ENCODE measurements at regions not wholly inside any gene's neighbourhood (a gene's known extent, or its start where the extent isn't known, plus 50 kb on each side); places are given as distances from the start of the nearest gene placed in this dataset.

- DNase-seq (ENCODE audit: low read depth in 2 of 2), result peak in 1 of 2 donors; percentile 26
- Histone ChIP-seq H3K27me3 (ENCODE audit: control insufficient read depth, insufficient read depth, low read length) (no peaks in the 10 kb centered on the region), H3K27ac (ENCODE audit: insufficient read depth, low read length) (no peak overlapping the region), H3K4me3 (replicated peaks in 1 of 4; ENCODE audit: control extremely low read depth in 1 of 4, insufficient read depth in 1 of 4, low read depth in 3 of 4, low read length in 4 of 4) (no peak overlapping the region), H3K4me1 (ENCODE audit: control insufficient read depth, extremely low read depth, insufficient read depth, low read length) (no peaks in the 10 kb centered on the region), H3K4me2 (ENCODE audit: extremely low read depth, insufficient read depth, low read length) (no peak overlapping the region), H3K36me3 (ENCODE audit: control insufficient read depth, insufficient read depth, low read length) (no peaks in the 10 kb centered on the region), H3K9ac (ENCODE audit: insufficient read depth, low read length) (no peak overlapping the region), H4K20me1 (ENCODE audit: control insufficient read depth, extremely low read depth, insufficient read depth, low read length) (no peaks in the 10 kb centered on the region), H3K79me2 (ENCODE audit: control insufficient read depth, insufficient read depth, low read length) (no peaks in the 10 kb centered on the region), H3K9me3 (ENCODE audit: control insufficient read depth, insufficient read depth, low read depth, low read length) (no peaks in the 10 kb centered on the region), H2AFZ (ENCODE audit: low read length) (no peak overlapping the region)
- TF ChIP-seq EZH2 (IDR thresholded peaks at IDR 0.05; ENCODE audit: low read length, missing control alignments), result no peak
These were observed 81.3 kb upstream of the ITGA6 start for GRCh38 chr2:172345956-172346555.

- H2AFZ ChIP-seq (ENCODE audit: low read length), result no peak overlapping the region
- H3K27ac ChIP-seq (ENCODE audit: insufficient read depth, low read length), result no peak overlapping the region
- H3K4me1 ChIP-seq (ENCODE audit: control insufficient read depth, extremely low read depth, insufficient read depth, low read length), result no peaks in the 10 kb centered on the region
- H3K4me3 ChIP-seq (replicated peaks in 1 of 4; ENCODE audit: control extremely low read depth in 1 of 4, insufficient read depth in 1 of 4, low read depth in 3 of 4, low read length in 4 of 4), result no peak overlapping the region
- H3K79me2 ChIP-seq (ENCODE audit: control insufficient read depth, insufficient read depth, low read length), result no peaks in the 10 kb centered on the region
- TF ChIP-seq CTCF (conservative IDR thresholded peaks at IDR 0.05 in 1 of 2, IDR thresholded peaks at IDR 0.05 in 1 of 2; ENCODE audit: low read depth in 1 of 2, low read length in 2 of 2), result no peak
- no peak for TF ChIP-seq EZH2 (IDR thresholded peaks at IDR 0.05; ENCODE audit: low read length, missing control alignments)
- H3K9ac ChIP-seq (ENCODE audit: insufficient read depth, low read length), result no peak overlapping the region
- DNase-seq (ENCODE audit: low read depth in 2 of 2), result no peak
- H3K4me2 ChIP-seq (ENCODE audit: extremely low read depth, insufficient read depth, low read length), result no peak overlapping the region
- H3K27me3 ChIP-seq (ENCODE audit: control insufficient read depth, insufficient read depth, low read length), result peaks cover 4% of the 10 kb centered on the region
- no peaks in the 10 kb centered on the region for H4K20me1 ChIP-seq (ENCODE audit: control insufficient read depth, extremely low read depth, insufficient read depth, low read length)
- H3K9me3 ChIP-seq (ENCODE audit: control insufficient read depth, insufficient read depth, low read depth, low read length), result no peaks in the 10 kb centered on the region
- H3K36me3 ChIP-seq (ENCODE audit: control insufficient read depth, insufficient read depth, low read length), result no peaks in the 10 kb centered on the region
These were observed 78.7 kb upstream of the ITGA6 start for GRCh38 chr2:172348555-172349288.

- no peak for DNase-seq (ENCODE audit: low read depth in 2 of 2)
- no peak for TF ChIP-seq EZH2 (IDR thresholded peaks at IDR 0.05; ENCODE audit: low read length, missing control alignments)
- TF ChIP-seq CTCF (conservative IDR thresholded peaks at IDR 0.05 in 1 of 2, IDR thresholded peaks at IDR 0.05 in 1 of 2; ENCODE audit: low read depth in 1 of 2, low read length in 2 of 2), result no peak
- no peak overlapping the region for H3K27ac ChIP-seq (ENCODE audit: insufficient read depth, low read length)
These were observed 76.4 kb upstream of the ITGA6 start for GRCh38 chr2:172350839-172351479.

More at GRCh38 chr2:172350839-172351479, 76.4 kb upstream of the ITGA6 start:
- Histone ChIP-seq H3K4me2 (ENCODE audit: extremely low read depth, insufficient read depth, low read length) (no peak overlapping the region), H3K79me2 (ENCODE audit: control insufficient read depth, insufficient read depth, low read length) (no peaks in the 10 kb centered on the region), H3K4me3 (replicated peaks in 1 of 4; ENCODE audit: control extremely low read depth in 1 of 4, insufficient read depth in 1 of 4, low read depth in 3 of 4, low read length in 4 of 4) (no peak overlapping the region), H3K9ac (ENCODE audit: insufficient read depth, low read length) (no peak overlapping the region), H3K27me3 (ENCODE audit: control insufficient read depth, insufficient read depth, low read length) (peaks cover 4% of the 10 kb centered on the region), H3K4me1 (ENCODE audit: control insufficient read depth, extremely low read depth, insufficient read depth, low read length) (no peaks in the 10 kb centered on the region), H3K9me3 (ENCODE audit: control insufficient read depth, insufficient read depth, low read depth, low read length) (no peaks in the 10 kb centered on the region), H4K20me1 (ENCODE audit: control insufficient read depth, extremely low read depth, insufficient read depth, low read length) (no peaks in the 10 kb centered on the region), H3K36me3 (ENCODE audit: control insufficient read depth, insufficient read depth, low read length) (no peaks in the 10 kb centered on the region), H2AFZ (ENCODE audit: low read length) (no peak overlapping the region)
